ENCODE measurements at regions not wholly inside any gene's neighbourhood (a gene's known extent, or its start where the extent isn't known, plus 50 kb on each side); places are given as distances from the start of the nearest gene placed in this dataset.

DNA sequence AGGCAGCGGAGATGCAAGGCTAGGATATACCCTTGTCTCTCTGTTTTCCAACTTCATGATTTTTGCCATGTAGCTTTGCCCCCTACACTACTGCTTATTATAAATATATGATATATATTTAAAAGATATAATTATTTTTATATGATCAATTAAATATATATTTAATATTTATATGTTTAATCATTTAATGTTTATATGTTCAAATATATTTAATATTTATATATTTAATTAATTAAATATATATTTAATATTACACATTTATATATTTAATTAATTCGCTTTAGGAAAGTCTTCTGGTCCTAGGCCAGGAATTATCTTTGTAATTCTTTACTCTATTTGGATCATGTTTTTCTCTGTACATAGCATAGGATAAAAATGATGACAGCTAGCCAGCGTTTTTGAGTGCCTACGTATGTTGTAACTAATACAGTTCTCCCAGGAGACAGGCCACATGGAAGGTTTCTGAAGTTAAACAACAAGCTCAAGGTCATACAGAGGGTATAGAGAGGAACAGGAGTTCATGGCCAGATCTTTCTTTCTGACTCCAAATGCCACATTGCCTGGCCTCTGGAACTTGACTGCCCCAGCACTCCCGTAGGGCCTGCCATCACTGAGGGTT is 192.5 kb downstream of the KCNA5 start:
- intact Hi-C loops (cut with DNase I), result no loop called here
- TF ChIP-seq EP300 (IDR thresholded peaks at IDR 0.05) (no peak), POLR2A (IDR thresholded peaks at IDR 0.05) (no peak)
- TF ChIP-seq, protein P1, sequence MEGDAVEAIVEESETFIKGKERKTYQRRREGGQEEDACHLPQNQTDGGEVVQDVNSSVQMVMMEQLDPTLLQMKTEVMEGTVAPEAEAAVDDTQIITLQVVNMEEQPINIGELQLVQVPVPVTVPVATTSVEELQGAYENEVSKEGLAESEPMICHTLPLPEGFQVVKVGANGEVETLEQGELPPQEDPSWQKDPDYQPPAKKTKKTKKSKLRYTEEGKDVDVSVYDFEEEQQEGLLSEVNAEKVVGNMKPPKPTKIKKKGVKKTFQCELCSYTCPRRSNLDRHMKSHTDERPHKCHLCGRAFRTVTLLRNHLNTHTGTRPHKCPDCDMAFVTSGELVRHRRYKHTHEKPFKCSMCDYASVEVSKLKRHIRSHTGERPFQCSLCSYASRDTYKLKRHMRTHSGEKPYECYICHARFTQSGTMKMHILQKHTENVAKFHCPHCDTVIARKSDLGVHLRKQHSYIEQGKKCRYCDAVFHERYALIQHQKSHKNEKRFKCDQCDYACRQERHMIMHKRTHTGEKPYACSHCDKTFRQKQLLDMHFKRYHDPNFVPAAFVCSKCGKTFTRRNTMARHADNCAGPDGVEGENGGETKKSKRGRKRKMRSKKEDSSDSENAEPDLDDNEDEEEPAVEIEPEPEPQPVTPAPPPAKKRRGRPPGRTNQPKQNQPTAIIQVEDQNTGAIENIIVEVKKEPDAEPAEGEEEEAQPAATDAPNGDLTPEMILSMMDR (IDR thresholded peaks at IDR 0.05), result no peak
- 43 to 58% (median 47%) methylated on average over 5 of the region's 5 CpGs for WGBS, 3 donors
- H3K9me3 ChIP-seq, result no peaks in the 10 kb centered on the region
- H3K36me3 ChIP-seq, result no peaks in the 10 kb centered on the region
- no peak overlapping the region for H3K27ac ChIP-seq
- H3K4me3 ChIP-seq, result no peak overlapping the region
- H3K27me3 ChIP-seq, result no peaks in the 10 kb centered on the region
- DNase-seq, result no peak
- no peaks in the 10 kb centered on the region for H3K4me1 ChIP-seq (ENCODE audit: insufficient read depth)

DNA sequence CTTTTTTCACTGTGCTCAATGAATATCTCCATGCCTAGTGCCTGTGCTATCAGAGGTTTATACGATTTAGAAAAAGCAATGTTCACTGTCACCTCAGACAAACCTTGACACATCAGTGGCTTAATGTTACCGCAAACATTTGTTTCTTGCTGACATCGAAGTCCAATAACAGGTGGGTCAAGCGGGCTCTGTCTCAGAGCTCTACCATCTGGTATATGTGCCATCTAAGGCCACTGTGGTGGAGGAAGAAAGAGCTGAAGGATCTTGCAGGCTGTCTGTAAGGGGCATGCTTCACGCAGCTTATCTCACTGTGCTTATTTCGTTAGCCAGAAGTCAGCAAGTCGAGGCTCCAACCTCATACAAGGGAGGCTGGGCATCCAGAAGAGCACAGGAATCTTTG is 189.5 kb upstream of the NTF3 start:
- H3K27me3 ChIP-seq, result no peaks in the 10 kb centered on the region
- H3K9me3 ChIP-seq, result no peaks in the 10 kb centered on the region
- TF ChIP-seq POLR2A (IDR thresholded peaks at IDR 0.05) (no peak), EP300 (IDR thresholded peaks at IDR 0.05) (no peak)
- TF ChIP-seq, protein P1 (IDR thresholded peaks at IDR 0.05), result no peak
- H3K4me3 ChIP-seq, result no peak overlapping the region
- DNase-seq, result no peak
- intact Hi-C loops (cut with DNase I), result no loop called here
- 49 to 66% (median 54%) methylated on average over 7 of the region's 7 CpGs for WGBS, 3 donors
- H3K4me1 ChIP-seq (ENCODE audit: insufficient read depth), result no peaks in the 10 kb centered on the region
- H3K36me3 ChIP-seq, result no peaks in the 10 kb centered on the region
- H3K27ac ChIP-seq, result no peak overlapping the region

DNA sequence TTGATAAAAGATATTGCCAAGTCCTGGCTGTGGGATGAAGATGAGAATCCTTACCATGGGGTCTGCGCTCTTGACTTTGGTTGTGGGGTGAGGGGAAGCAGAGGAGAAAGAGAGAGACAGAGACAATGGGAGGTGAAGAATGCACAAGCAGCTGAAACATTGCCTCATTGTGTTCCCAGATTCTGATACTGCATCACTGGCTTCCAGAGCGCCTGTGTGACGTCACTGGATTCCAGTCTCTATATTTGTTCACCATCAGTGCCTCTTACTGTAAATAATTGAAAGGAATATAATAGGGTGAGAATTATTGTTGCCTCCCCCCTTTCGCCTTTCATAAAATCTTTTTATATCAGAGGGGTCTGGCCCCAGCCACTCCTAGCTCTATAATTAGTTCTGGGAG is 188.9 kb upstream of the NTF3 start:
- no peak for DNase-seq
- 83 to 87% (median 85%) methylated on average over 4 of the region's 4 CpGs for WGBS, 3 donors
- TF ChIP-seq, protein P1 (IDR thresholded peaks at IDR 0.05), result no peak
- TF ChIP-seq POLR2A (IDR thresholded peaks at IDR 0.05), result no peak
- TF ChIP-seq EP300 (IDR thresholded peaks at IDR 0.05), result no peak
- H3K27me3 ChIP-seq, result no peaks in the 10 kb centered on the region
- H3K4me3 ChIP-seq, result no peak overlapping the region
- H3K9me3 ChIP-seq, result no peaks in the 10 kb centered on the region
- intact Hi-C loops (cut with DNase I), result no loop called here
- no peaks in the 10 kb centered on the region for H3K36me3 ChIP-seq
- no peaks in the 10 kb centered on the region for H3K4me1 ChIP-seq (ENCODE audit: insufficient read depth)
- no peak overlapping the region for H3K27ac ChIP-seq

DNA sequence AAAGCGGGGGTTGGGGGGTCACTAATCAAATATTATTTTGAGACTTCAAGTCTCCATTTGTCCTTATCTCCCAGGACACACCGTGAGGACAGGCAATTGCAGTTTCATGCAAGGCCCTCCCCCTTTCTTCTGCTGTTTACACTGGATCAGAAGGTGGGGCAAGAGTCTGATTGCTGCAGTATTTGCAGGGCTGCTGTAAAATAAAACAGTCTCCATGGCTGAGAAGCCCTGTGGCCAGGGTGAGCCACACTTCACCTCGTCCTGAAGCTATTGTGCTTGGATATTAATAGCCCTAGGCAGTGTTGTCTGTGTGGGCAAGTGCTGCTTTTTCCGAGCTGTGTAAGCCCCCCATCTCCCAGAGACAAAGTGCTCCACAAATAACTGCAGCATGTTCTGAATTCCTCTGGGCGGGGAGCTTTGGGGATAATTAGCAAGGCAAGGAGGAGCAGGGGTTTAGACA is 187.4 kb upstream of the NTF3 start:
- 29 to 40% (median 35%) methylated on average over 5 of the region's 5 CpGs for WGBS, 3 donors
- no peak overlapping the region for H3K4me3 ChIP-seq
- no peak for DNase-seq

More for the DNA sequence above, 187.4 kb upstream of the NTF3 start:
- intact Hi-C loops (cut with DNase I), result no loop called here
- no peak overlapping the region for H3K27ac ChIP-seq
- no peaks in the 10 kb centered on the region for H3K4me1 ChIP-seq (ENCODE audit: insufficient read depth)
- no peaks in the 10 kb centered on the region for H3K27me3 ChIP-seq
- H3K36me3 ChIP-seq, result no peaks in the 10 kb centered on the region
- no peaks in the 10 kb centered on the region for H3K9me3 ChIP-seq
- TF ChIP-seq POLR2A (IDR thresholded peaks at IDR 0.05), result no peak
- TF ChIP-seq, protein P1 (IDR thresholded peaks at IDR 0.05), result no peak
- TF ChIP-seq EP300 (IDR thresholded peaks at IDR 0.05), result no peak

Data from ovary (tissue), 7 donors.